ENCODE measurements at regions not wholly inside any gene's neighbourhood (a gene's known extent, or its start where the extent isn't known, plus 50 kb on each side); places are given as distances from the start of the nearest gene placed in this dataset.

DNA sequence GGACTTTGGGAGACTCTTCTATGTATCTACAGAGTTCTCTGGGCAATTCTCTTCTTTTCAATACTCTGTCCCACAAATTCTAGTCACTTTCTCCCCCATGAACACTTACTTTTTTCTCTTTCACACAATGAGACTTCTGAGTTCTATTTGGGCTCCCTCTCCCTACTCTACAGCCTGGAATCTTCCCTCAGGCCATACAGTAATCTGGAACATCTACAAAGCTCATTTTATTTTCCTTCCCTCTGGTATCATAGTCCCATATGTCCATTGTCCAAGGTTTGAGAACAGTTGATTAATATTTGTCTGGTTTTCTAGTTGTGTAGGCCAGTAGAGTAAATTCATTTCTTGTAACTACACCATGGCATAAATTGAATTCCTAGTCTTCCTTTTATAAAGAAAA lies 544.6 kb upstream of the RAG2 start:
- TF ChIP-seq, protein P1, sequence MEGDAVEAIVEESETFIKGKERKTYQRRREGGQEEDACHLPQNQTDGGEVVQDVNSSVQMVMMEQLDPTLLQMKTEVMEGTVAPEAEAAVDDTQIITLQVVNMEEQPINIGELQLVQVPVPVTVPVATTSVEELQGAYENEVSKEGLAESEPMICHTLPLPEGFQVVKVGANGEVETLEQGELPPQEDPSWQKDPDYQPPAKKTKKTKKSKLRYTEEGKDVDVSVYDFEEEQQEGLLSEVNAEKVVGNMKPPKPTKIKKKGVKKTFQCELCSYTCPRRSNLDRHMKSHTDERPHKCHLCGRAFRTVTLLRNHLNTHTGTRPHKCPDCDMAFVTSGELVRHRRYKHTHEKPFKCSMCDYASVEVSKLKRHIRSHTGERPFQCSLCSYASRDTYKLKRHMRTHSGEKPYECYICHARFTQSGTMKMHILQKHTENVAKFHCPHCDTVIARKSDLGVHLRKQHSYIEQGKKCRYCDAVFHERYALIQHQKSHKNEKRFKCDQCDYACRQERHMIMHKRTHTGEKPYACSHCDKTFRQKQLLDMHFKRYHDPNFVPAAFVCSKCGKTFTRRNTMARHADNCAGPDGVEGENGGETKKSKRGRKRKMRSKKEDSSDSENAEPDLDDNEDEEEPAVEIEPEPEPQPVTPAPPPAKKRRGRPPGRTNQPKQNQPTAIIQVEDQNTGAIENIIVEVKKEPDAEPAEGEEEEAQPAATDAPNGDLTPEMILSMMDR (IDR thresholded peaks at IDR 0.05), result no peak
- TF ChIP-seq POLR2A (IDR thresholded peaks at IDR 0.05), result no peak
